ENCODE measurements at regions not wholly inside any gene's neighbourhood (a gene's known extent, or its start where the extent isn't known, plus 50 kb on each side); places are given as distances from the start of the nearest gene placed in this dataset.

GRCh38 chr3:111481551-111481950 lies 60.4 kb upstream of the CD96 start:
- Histone ChIP-seq H3K27ac (ENCODE audit: low read depth, low read length) (no peak overlapping the region), H3K36me3 (ENCODE audit: control insufficient read depth, insufficient read depth, low read length) (no peaks in the 10 kb centered on the region), H3K4me3 (ENCODE audit: low read length) (no peak overlapping the region), H3K27me3 (ENCODE audit: control insufficient read depth, insufficient read depth, low read length, poor library complexity, severe bottlenecking) (no peaks in the 10 kb centered on the region), H3K9ac (ENCODE audit: extremely low read depth, low read length, poor library complexity, severe bottlenecking) (no peak overlapping the region), H3K4me1 (ENCODE audit: control insufficient read depth, insufficient read depth, low read length) (no peaks in the 10 kb centered on the region), H3K9me3 (ENCODE audit: control insufficient read depth, low read length) (no peaks in the 10 kb centered on the region)
- H3K4me3 Mint-ChIP-seq = no peak overlapping the region
- H3K4me1 Mint-ChIP-seq = no peaks in the 10 kb centered on the region
- no peaks in the 10 kb centered on the region for H3K27me3 Mint-ChIP-seq (ENCODE audit: insufficient read depth)
- no peak for TF ChIP-seq CTCF (conservative IDR thresholded peaks at IDR 0.05)
- DNase-seq = no peak
- H3K36me3 Mint-ChIP-seq (ENCODE audit: low read depth) = no peaks in the 10 kb centered on the region
- no peak overlapping the region for H3K27ac Mint-ChIP-seq
- H3K9me3 Mint-ChIP-seq = no peaks in the 10 kb centered on the region

- H3K27me3 Mint-ChIP-seq (ENCODE audit: insufficient read depth) = no peaks in the 10 kb centered on the region
- H3K4me3 Mint-ChIP-seq = no peak overlapping the region
- no peaks in the 10 kb centered on the region for H3K36me3 Mint-ChIP-seq (ENCODE audit: low read depth)
- H3K27ac Mint-ChIP-seq = no peak overlapping the region
- H3K4me1 Mint-ChIP-seq = no peaks in the 10 kb centered on the region
- no peak overlapping the region for H3K9ac ChIP-seq (ENCODE audit: extremely low read depth, low read length, poor library complexity, severe bottlenecking)
- peaks cover 3% of the 10 kb centered on the region for H3K9me3 Mint-ChIP-seq
- no peak for DNase-seq
- H3K4me1 ChIP-seq (ENCODE audit: control insufficient read depth, insufficient read depth, low read length) = no peaks in the 10 kb centered on the region
- no peak overlapping the region for H3K27ac ChIP-seq (ENCODE audit: low read depth, low read length)
- WGBS, 2 experiments (ENCODE audit: insufficient coverage in 1 of 2, insufficient read length in 1 of 2) = 93 to 100% methylated on average over 1 of the region's 1 CpG
- no peaks in the 10 kb centered on the region for H3K9me3 ChIP-seq (ENCODE audit: control insufficient read depth, low read length)
- TF ChIP-seq CTCF (conservative IDR thresholded peaks at IDR 0.05) = no peak
- H3K36me3 ChIP-seq (ENCODE audit: control insufficient read depth, insufficient read depth, low read length) = no peaks in the 10 kb centered on the region
- H3K27me3 ChIP-seq (ENCODE audit: control insufficient read depth, insufficient read depth, low read length, poor library complexity, severe bottlenecking) = no peaks in the 10 kb centered on the region
- no peak overlapping the region for H3K4me3 ChIP-seq (ENCODE audit: low read length)
Observed at GRCh38 chr3:111482574-111482973, 59.4 kb upstream of the CD96 start.

- H3K36me3 Mint-ChIP-seq (ENCODE audit: low read depth) = no peaks in the 10 kb centered on the region
- no peak overlapping the region for H3K4me3 Mint-ChIP-seq
- H3K4me3 ChIP-seq (ENCODE audit: low read length) = no peak overlapping the region
- no peak overlapping the region for H3K27ac Mint-ChIP-seq
- H3K9ac ChIP-seq (ENCODE audit: extremely low read depth, low read length, poor library complexity, severe bottlenecking) = no peak overlapping the region
- H3K4me1 ChIP-seq (ENCODE audit: control insufficient read depth, insufficient read depth, low read length) = no peaks in the 10 kb centered on the region
- H3K27me3 Mint-ChIP-seq (ENCODE audit: insufficient read depth) = no peaks in the 10 kb centered on the region
- no peaks in the 10 kb centered on the region for H3K9me3 ChIP-seq (ENCODE audit: control insufficient read depth, low read length)
- DNase-seq = no peak
- peaks cover 5% of the 10 kb centered on the region for H3K9me3 Mint-ChIP-seq
- no peaks in the 10 kb centered on the region for H3K27me3 ChIP-seq (ENCODE audit: control insufficient read depth, insufficient read depth, low read length, poor library complexity, severe bottlenecking)
- TF ChIP-seq CTCF (conservative IDR thresholded peaks at IDR 0.05) = no peak
- no peaks in the 10 kb centered on the region for H3K36me3 ChIP-seq (ENCODE audit: control insufficient read depth, insufficient read depth, low read length)
- H3K27ac ChIP-seq (ENCODE audit: low read depth, low read length) = no peak overlapping the region
- 100% methylated on average over 1 of the region's 1 CpG for WGBS, 2 experiments (ENCODE audit: insufficient coverage in 1 of 2, insufficient read length in 1 of 2)
- H3K4me1 Mint-ChIP-seq = no peaks in the 10 kb centered on the region
Observed at GRCh38 chr3:111485086-111485485, 56.9 kb upstream of the CD96 start.
